IMR-90 (cell line): ENCODE measurements at regions not wholly inside any gene's neighbourhood (a gene's known extent, or its start where the extent isn't known, plus 50 kb on each side); places are given as distances from the start of the nearest gene placed in this dataset.

Experiments
- BHLHE40 ChIP-seq: fragments of 150-350 bp; IDR thresholded peaks from 2 replicates; pipeline ENCODE4 v1.6.1; 2016; ENCODE audit warnings: mild to moderate bottlenecking, low read depth, low read length
- CEBPB ChIP-seq: IDR thresholded peaks from 2 replicates; pipeline ENCODE4 v1.6.1; 2012; ENCODE audit warnings: low read depth, low read length, improper control_type of control experiment
- CHD1 ChIP-seq: IDR thresholded peaks from 2 replicates; pipeline ENCODE4 v1.6.1; 2012; ENCODE audit warnings: low read depth, low read length, improper control_type of control experiment
- FOS ChIP-seq: fragments of 150-350 bp; IDR thresholded peaks from 2 replicates; pipeline ENCODE4 v1.6.1; 2016; ENCODE audit warnings: low read depth, low read length
- MAFK ChIP-seq: IDR thresholded peaks from 2 replicates; pipeline ENCODE4 v1.6.1; 2012; ENCODE audit warnings: low read depth, low read length, improper control_type of control experiment
- MAZ ChIP-seq: IDR thresholded peaks from 2 replicates; pipeline ENCODE4 v1.6.1; 2012; ENCODE audit warnings: low read depth, mild to moderate bottlenecking, low read length, improper control_type of control experiment, moderate library complexity, borderline replicate concordance
- POLR2A ChIP-seq: IDR thresholded peaks from 2 replicates; pipeline ENCODE4 v1.6.1; 2012; ENCODE audit warnings: mild to moderate bottlenecking, low read depth, low read length
- RAD21 ChIP-seq: IDR thresholded peaks from 2 replicates; pipeline ENCODE4 v1.6.1; 2012; ENCODE audit warnings: low read length, improper control_type of control experiment
- RCOR1 ChIP-seq: IDR thresholded peaks from 2 replicates; pipeline ENCODE4 v1.6.1; 2012; ENCODE audit warnings: mild to moderate bottlenecking, low read length, improper control_type of control experiment; ENCODE audit not compliant: insufficient replicate concordance
- RFX5 ChIP-seq: IDR thresholded peaks from 2 replicates; pipeline ENCODE4 v1.8.0; 2012; ENCODE audit warnings: low read depth, mild to moderate bottlenecking, low read length, moderate library complexity
- SMC3 ChIP-seq: fragments of 150-350 bp; IDR thresholded peaks from 2 replicates; pipeline ENCODE4 v1.6.1; 2016; ENCODE audit warnings: low read depth, mild to moderate bottlenecking, antibody characterized with exemption, low read length, moderate library complexity
- USF2 ChIP-seq: fragments of 150-350 bp; IDR thresholded peaks from 2 replicates; pipeline ENCODE4 v1.6.1; 2017; ENCODE audit warnings: mild to moderate bottlenecking, antibody characterized with exemption, low read length, low read depth
- TF ChIP-seq, protein P1 (sequence below): conservative IDR thresholded peaks from 2 replicates; pipeline ENCODE4 v1.5.1; 2012; ENCODE audit warnings: mild to moderate bottlenecking, low read depth, low read length, improper control_type of control experiment

DNA sequence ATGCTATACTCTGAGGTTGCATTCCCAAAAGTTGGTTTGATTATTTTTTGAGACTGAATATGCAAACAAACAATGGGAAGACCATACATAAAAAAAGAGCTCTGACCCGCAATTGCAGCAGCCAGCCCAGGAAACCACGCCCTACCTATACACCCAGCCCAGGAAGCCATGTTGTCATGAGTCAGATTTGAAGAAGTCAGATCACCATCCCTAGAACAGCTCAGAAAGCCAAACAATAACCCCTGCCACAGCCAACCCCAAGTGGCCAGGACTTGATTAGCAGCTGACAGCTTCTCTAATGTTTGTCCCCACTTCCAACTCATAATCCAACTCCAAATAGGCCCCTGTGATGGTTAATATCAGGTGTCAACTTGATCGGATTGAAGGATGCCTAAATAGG, 621.9 kb downstream of the NPHP4 start:
- no peak for TF ChIP-seq POLR2A
- TF ChIP-seq SMC3: no peak
- TF ChIP-seq RCOR1: no peak
- no peak for TF ChIP-seq BHLHE40
- TF ChIP-seq, protein P1, sequence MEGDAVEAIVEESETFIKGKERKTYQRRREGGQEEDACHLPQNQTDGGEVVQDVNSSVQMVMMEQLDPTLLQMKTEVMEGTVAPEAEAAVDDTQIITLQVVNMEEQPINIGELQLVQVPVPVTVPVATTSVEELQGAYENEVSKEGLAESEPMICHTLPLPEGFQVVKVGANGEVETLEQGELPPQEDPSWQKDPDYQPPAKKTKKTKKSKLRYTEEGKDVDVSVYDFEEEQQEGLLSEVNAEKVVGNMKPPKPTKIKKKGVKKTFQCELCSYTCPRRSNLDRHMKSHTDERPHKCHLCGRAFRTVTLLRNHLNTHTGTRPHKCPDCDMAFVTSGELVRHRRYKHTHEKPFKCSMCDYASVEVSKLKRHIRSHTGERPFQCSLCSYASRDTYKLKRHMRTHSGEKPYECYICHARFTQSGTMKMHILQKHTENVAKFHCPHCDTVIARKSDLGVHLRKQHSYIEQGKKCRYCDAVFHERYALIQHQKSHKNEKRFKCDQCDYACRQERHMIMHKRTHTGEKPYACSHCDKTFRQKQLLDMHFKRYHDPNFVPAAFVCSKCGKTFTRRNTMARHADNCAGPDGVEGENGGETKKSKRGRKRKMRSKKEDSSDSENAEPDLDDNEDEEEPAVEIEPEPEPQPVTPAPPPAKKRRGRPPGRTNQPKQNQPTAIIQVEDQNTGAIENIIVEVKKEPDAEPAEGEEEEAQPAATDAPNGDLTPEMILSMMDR: no peak
- TF ChIP-seq FOS: no peak
- no peak for TF ChIP-seq CEBPB
- no peak for TF ChIP-seq USF2
- TF ChIP-seq RFX5: no peak
- no peak for TF ChIP-seq MAFK
- no peak for TF ChIP-seq RAD21
- TF ChIP-seq CHD1: no peak
- TF ChIP-seq MAZ: no peak
